Vagina (tissue), 2 donors: ENCODE measurements at regions not wholly inside any gene's neighbourhood (a gene's known extent, or its start where the extent isn't known, plus 50 kb on each side); places are given as distances from the start of the nearest gene placed in this dataset.
A peak's percentile ranks its signal among the peaks of the same experiment; 100 is the strongest.
"Not testable (repeated sequence)": the region's sequence is repeated elsewhere in the genome, so short reads cannot be mapped to it uniquely, and the experiment has no call there.

Experiments used
- DNase-seq, 2 donors: peaks; one replicate each; pipeline ENCODE4 v3.0.0-alpha.2; 2017; ENCODE audit errors: extremely low spot score in 2 of 2
- H3K27ac ChIP-seq: fragments of 200-600 bp; sonication (generic); one replicate; pipeline ENCODE4 v1.5.1; 2019
- H3K27me3 ChIP-seq: fragments of 200-600 bp; sonication (generic); one replicate; pipeline ENCODE4 v1.5.1; 2019
- H3K36me3 ChIP-seq, 2 donors: fragments of 200-600 bp; sonication (generic); one replicate each; pipeline ENCODE4 v1.5.1; 2017 to 2019
- H3K4me1 ChIP-seq: fragments of 200-600 bp; sonication (generic); one replicate; pipeline ENCODE4 v1.5.1; 2019
- H3K4me3 ChIP-seq, 2 donors: fragments of 200-600 bp; sonication (generic); 1 replicate in 1 of 2; 2 replicates in 1 of 2; pipeline ENCODE4 v1.5.1; 2016 to 2019
- H3K9me3 ChIP-seq: fragments of 200-600 bp; sonication (generic); one replicate; pipeline ENCODE4 v1.5.1; 2019
- POLR2A ChIP-seq, 2 donors: fragments of 450-650 bp; IDR thresholded peaks; one replicate each; pipeline ENCODE4 v1.6.1; 2017; ENCODE audit warnings: antibody characterized with exemption in 2 of 2, mild to moderate bottlenecking in 2 of 2, moderate library complexity in 2 of 2
- POLR2AphosphoS5 ChIP-seq, 2 donors: sonication (generic); formaldehyde crosslinking; IDR thresholded peaks; one replicate each; pipeline ENCODE4 v1.9.0; 2017; ENCODE audit warnings: antibody characterized with exemption in 2 of 2, mild to moderate bottlenecking in 2 of 2, low read depth in 1 of 2; ENCODE audit not compliant: insufficient read depth in 1 of 2
- intact Hi-C: fragments of 100-400 bp; cut with DNase I; formaldehyde crosslinking; loops from one replicate; pipeline ENCODE4 v1.15.1; 2023
- TF ChIP-seq, protein P1 (sequence below), 3 experiments: fragments of 450-650 bp in 2 of 3; fragments of 200-600 bp in 1 of 3; sonication (generic) in 1 of 3; IDR thresholded peaks; one replicate each; pipeline ENCODE4 v1.5.1; 2017 to 2019; ENCODE audit warnings: antibody characterized with exemption in 3 of 3, mild to moderate bottlenecking in 2 of 3, moderate library complexity in 2 of 3

DNA sequence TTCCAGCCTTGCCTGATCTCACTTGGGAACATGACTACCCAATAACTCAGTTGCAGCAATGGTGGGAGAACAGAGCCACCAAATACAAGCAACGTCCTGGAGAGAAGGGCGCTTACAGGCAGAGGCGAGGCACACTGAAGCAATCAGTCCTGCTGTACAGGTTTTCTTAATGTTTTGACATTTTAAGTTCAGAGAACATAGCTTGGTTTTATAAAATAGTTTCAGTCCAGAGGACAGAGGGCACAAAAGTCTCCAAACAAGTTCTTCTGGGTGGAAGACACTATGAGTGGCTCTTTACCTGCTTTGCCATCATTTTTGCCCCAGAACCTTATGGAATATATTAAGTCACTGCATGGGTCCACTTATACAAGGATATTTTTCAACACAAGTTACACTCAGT lies 103.4 kb upstream of the KCNG1 start:
- TF ChIP-seq, protein P1, sequence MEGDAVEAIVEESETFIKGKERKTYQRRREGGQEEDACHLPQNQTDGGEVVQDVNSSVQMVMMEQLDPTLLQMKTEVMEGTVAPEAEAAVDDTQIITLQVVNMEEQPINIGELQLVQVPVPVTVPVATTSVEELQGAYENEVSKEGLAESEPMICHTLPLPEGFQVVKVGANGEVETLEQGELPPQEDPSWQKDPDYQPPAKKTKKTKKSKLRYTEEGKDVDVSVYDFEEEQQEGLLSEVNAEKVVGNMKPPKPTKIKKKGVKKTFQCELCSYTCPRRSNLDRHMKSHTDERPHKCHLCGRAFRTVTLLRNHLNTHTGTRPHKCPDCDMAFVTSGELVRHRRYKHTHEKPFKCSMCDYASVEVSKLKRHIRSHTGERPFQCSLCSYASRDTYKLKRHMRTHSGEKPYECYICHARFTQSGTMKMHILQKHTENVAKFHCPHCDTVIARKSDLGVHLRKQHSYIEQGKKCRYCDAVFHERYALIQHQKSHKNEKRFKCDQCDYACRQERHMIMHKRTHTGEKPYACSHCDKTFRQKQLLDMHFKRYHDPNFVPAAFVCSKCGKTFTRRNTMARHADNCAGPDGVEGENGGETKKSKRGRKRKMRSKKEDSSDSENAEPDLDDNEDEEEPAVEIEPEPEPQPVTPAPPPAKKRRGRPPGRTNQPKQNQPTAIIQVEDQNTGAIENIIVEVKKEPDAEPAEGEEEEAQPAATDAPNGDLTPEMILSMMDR (IDR thresholded peaks at IDR 0.05), result no peak
- no peak for TF ChIP-seq POLR2AphosphoS5 (IDR thresholded peaks at IDR 0.05; ENCODE audit: insufficient read depth in 1 of 2, low read depth in 1 of 2)
- TF ChIP-seq POLR2A (IDR thresholded peaks at IDR 0.05), result no peak
- Histone ChIP-seq H3K27ac (no peak overlapping the region), H3K36me3 (no peaks in the 10 kb centered on the region), H3K9me3 (no peaks in the 10 kb centered on the region), H3K4me1 (peaks cover 14% of the 10 kb centered on the region), H3K27me3 (no peaks in the 10 kb centered on the region), H3K4me3 (no peak overlapping the region)
- DNase-seq, result no peak
- intact Hi-C loops, result no loop called here

DNA sequence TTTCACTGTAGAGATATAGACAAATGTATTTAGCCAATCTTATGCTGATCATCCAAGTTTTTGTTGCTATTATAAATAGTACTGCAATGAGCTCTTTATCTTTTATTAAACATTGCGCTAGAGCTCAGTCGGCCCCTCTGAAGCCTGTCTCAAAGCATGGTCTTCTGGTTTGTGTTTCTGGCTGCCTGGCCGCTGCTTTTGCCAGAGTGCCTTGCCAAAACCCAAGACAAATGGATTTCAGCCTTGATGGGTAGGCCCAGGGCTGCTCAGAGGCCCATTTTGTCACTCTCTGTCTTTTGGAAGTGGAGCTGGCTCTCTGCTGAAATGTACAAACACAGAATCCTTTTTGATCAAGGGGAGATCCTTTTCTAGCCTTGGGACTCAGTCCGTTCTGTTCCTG lies 102.9 kb upstream of the KCNG1 start:
- Histone ChIP-seq H3K27ac (no peak overlapping the region), H3K27me3 (no peaks in the 10 kb centered on the region), H3K4me3 (no peak overlapping the region), H3K9me3 (no peaks in the 10 kb centered on the region), H3K4me1 (peaks cover 20% of the 10 kb centered on the region), H3K36me3 (no peaks in the 10 kb centered on the region)
- no peak for DNase-seq
- TF ChIP-seq, protein P1 (IDR thresholded peaks at IDR 0.05), result no peak
- TF ChIP-seq POLR2A (IDR thresholded peaks at IDR 0.05), result no peak
- intact Hi-C loops, result no loop called here

DNA sequence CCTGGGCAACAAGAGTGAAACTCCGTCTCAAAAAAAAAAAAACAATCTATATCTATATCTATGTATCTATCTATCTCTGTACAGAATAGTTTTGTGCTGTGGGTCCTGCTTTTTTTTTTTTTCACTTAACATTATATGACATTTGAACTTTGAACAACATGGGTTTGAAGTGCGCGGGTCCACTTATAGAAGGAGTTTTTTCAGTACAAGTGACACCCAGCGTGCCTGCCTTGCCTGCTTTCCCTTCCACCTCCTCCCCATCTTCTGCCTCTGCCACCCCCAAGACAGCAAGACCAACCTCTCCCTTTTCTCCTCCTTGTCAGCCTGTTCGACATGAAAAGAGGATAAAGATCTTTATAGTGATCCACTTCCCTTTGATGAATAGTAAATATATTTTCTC lies 102.2 kb upstream of the KCNG1 start:
- Histone ChIP-seq H3K27ac (no peak overlapping the region), H3K27me3 (no peaks in the 10 kb centered on the region), H3K9me3 (no peaks in the 10 kb centered on the region), H3K36me3 (no peaks in the 10 kb centered on the region), H3K4me1 (peaks cover 22% of the 10 kb centered on the region), H3K4me3 (no peak overlapping the region)
- no peak for DNase-seq
- intact Hi-C loops, result no loop called here
- TF ChIP-seq, protein P1 (IDR thresholded peaks at IDR 0.05), result no peak
- TF ChIP-seq POLR2A (IDR thresholded peaks at IDR 0.05) (no peak), POLR2AphosphoS5 (IDR thresholded peaks at IDR 0.05; ENCODE audit: insufficient read depth in 1 of 2, low read depth in 1 of 2) (no peak)

DNA sequence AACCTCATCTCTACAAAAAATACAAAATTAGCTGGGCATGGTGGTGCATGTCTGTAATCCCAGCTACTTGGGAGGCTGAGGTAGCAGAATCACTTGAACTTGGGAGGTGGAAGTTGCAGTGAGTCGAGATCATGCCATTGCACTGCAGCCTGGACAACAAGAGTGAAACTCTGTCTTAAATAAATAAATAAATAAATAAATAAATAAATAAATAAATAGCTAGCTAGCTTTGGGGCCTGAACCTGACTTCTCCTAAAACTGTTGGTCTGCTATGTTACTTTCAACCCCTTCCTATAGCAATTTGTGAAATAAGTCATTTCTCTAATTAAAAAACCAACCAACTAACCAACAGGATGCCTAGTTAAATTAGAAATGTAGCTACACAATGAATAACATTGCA lies 101.0 kb upstream of the KCNG1 start:
- H3K27ac ChIP-seq, H3K27me3 ChIP-seq, H3K9me3 ChIP-seq, intact Hi-C loops, H3K36me3 ChIP-seq, DNase-seq, H3K4me3 ChIP-seq: not testable (repeated sequence)
- H3K4me1 ChIP-seq, result peaks cover 22% of the 10 kb centered on the region

DNA sequence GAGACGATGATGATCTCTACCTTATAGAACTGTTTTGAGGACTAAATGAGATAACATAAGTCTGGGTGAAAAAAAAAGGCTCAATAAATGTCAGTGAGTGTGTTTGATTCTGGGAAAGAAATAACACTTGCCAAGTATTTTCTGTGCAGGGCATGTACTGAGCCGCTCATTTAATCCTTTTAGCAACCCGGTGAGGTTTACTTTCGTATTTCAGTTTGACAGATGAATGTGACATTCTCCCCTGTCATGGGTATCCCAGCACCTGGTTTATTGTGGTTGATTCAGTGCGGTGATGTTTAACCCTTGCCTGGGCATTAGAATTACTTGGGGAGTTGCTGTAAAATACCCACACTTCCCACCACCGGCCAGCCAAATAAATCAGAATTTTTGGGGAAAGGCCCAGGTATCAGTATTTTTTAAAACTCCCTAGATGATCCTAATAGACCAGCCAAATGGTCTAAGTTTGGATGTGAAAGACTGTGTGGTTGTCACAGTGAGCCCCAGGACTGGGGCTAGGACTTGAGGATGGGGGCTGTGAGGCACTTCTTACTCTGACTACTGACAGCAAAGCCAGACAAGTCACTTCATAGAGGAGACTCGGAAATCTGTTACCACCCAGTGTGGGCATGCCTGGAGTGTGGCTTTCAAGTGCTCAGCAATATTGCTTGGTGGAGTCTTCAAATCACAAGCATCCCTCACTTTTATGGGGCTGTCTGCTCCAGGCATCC lies 100.2 kb upstream of the KCNG1 start:
- Histone ChIP-seq H3K36me3 (no peaks in the 10 kb centered on the region), H3K27me3 (no peaks in the 10 kb centered on the region), H3K4me1 (peaks cover 22% of the 10 kb centered on the region), H3K4me3 (no peak overlapping the region), H3K27ac (peak overlapping the region; percentile 15), H3K9me3 (no peaks in the 10 kb centered on the region)
- no peak for DNase-seq
- TF ChIP-seq POLR2A (IDR thresholded peaks at IDR 0.05) (no peak), POLR2AphosphoS5 (IDR thresholded peaks at IDR 0.05; ENCODE audit: insufficient read depth in 1 of 2, low read depth in 1 of 2) (peak in 1 of 2 donors; percentile 56)
- TF ChIP-seq, protein P1 (IDR thresholded peaks at IDR 0.05), result no peak
- intact Hi-C loops, result no loop called here
